HepG2 (cell line): ENCODE measurements at regions not wholly inside any gene's neighbourhood (a gene's known extent, or its start where the extent isn't known, plus 50 kb on each side); places are given as distances from the start of the nearest gene placed in this dataset.

Source experiments
- ATF1 ChIP-seq: IDR thresholded peaks from 2 replicates; pipeline ENCODE4 v1.6.1; 2016; ENCODE audit warnings: mild to moderate bottlenecking, control low read depth
- ELF1 ChIP-seq: sonication (generic); formaldehyde crosslinking; IDR thresholded peaks from 2 replicates; pipeline ENCODE4 v1.4.0; 2020; ENCODE audit warnings: missing genetic modification reagents
- ERF ChIP-seq: IDR thresholded peaks from 2 replicates; pipeline ENCODE4 v1.6.1; 2018; ENCODE audit warnings: missing biosample characterization, missing genetic modification reagents
- FOXJ3 ChIP-seq: sonication (generic); formaldehyde crosslinking; IDR thresholded peaks from 2 replicates; pipeline ENCODE4 v1.4.0; 2020; ENCODE audit warnings: missing genetic modification reagents, mild to moderate bottlenecking, borderline replicate concordance
- FOXP1 ChIP-seq, 2 experiments: fragments of 450-650 bp in 1 of 2; IDR thresholded peaks; 2 replicates each; pipeline ENCODE4 v1.6.1; 2017 to 2018; ENCODE audit warnings: antibody characterized with exemption in 1 of 2
- HMGXB4 ChIP-seq, 2 experiments: sonication (generic) in 1 of 2; formaldehyde crosslinking in 1 of 2; IDR thresholded peaks; 2 replicates each; pipeline versions ENCODE4 v1.4.0 to v1.6.1; 2018 to 2020; ENCODE audit warnings: missing genetic modification reagents in 2 of 2, borderline replicate concordance in 1 of 2, low read depth in 1 of 2, mild to moderate bottlenecking in 1 of 2, missing biosample characterization in 1 of 2
- JDP2 ChIP-seq: sonication (generic); formaldehyde crosslinking; IDR thresholded peaks from 2 replicates; pipeline ENCODE4 v1.8.1; 2022; ENCODE audit warnings: missing genetic modification reagents, borderline replicate concordance
- KDM2A ChIP-seq: sonication (generic); formaldehyde crosslinking; IDR thresholded peaks from 2 replicates; pipeline ENCODE4 v1.4.0; 2020; ENCODE audit warnings: low read depth, missing genetic modification reagents, borderline replicate concordance
- LRRFIP1 ChIP-seq: sonication (generic); formaldehyde crosslinking; conservative IDR thresholded peaks from 2 replicates; pipeline ENCODE4 v1.4.0; 2020; ENCODE audit warnings: missing genetic modification reagents
- MIXL1 ChIP-seq: IDR thresholded peaks from 2 replicates; pipeline ENCODE4 v1.6.1; 2016
- PCBP2 ChIP-seq: fragments of 200-400 bp; formaldehyde crosslinking; optimal IDR thresholded peaks from 2 replicates; pipeline ENCODE3; 2018; ENCODE audit warnings: low read length, low read depth; ENCODE audit not compliant: poor library complexity, severe bottlenecking
- RAD51 ChIP-seq: fragments of 450-650 bp; IDR thresholded peaks from 2 replicates; pipeline ENCODE4 v1.6.1; 2016; ENCODE audit warnings: borderline replicate concordance
- RXRB ChIP-seq: IDR thresholded peaks from 2 replicates; pipeline ENCODE4 v1.6.1; 2016; ENCODE audit warnings: borderline replicate concordance, missing genetic modification reagents, missing compliant biosample characterization
- SAP130 ChIP-seq: IDR thresholded peaks from 2 replicates; pipeline ENCODE4 v1.6.1; 2016; ENCODE audit warnings: low read depth
- SNAPC2 ChIP-seq: sonication (generic); formaldehyde crosslinking; IDR thresholded peaks from 2 replicates; pipeline ENCODE4 v1.8.1; 2022; ENCODE audit warnings: mild to moderate bottlenecking, missing genetic modification reagents
- SRSF9 ChIP-seq: fragments of 200-400 bp; formaldehyde crosslinking; IDR thresholded peaks from 2 replicates; pipeline ENCODE4 v1.6.1; 2018; ENCODE audit warnings: borderline replicate concordance, mild to moderate bottlenecking, low read depth, low read length; ENCODE audit not compliant: insufficient read depth, poor library complexity, severe bottlenecking
- YEATS2 ChIP-seq: sonication (generic); formaldehyde crosslinking; IDR thresholded peaks from 2 replicates; pipeline ENCODE4 v1.4.0; 2020; ENCODE audit warnings: missing genetic modification reagents, borderline replicate concordance
- ZMYM3 ChIP-seq: sonication (generic); formaldehyde crosslinking; IDR thresholded peaks from 2 replicates; pipeline ENCODE4 v1.5.1; 2020; ENCODE audit warnings: mild to moderate bottlenecking, missing genetic modification reagents
- ZNF232 ChIP-seq: sonication (generic); formaldehyde crosslinking; IDR thresholded peaks from 2 replicates; pipeline ENCODE4 v1.4.0; 2020; ENCODE audit warnings: missing genetic modification reagents, borderline replicate concordance
- ZNF569 ChIP-seq: sonication (generic); formaldehyde crosslinking; IDR thresholded peaks from 2 replicates; pipeline ENCODE4 v1.5.0; 2020; ENCODE audit warnings: mild to moderate bottlenecking, missing genetic modification reagents, moderate library complexity, borderline replicate concordance
- ZSCAN20 ChIP-seq: sonication (generic); formaldehyde crosslinking; IDR thresholded peaks from 2 replicates; pipeline ENCODE4 v1.4.0; 2020; ENCODE audit warnings: missing genetic modification reagents, mild to moderate bottlenecking, borderline replicate concordance
- TF ChIP-seq, protein P1 (sequence below): sonication (generic); formaldehyde crosslinking; IDR thresholded peaks from 2 replicates; pipeline ENCODE4 v1.4.0; 2020; ENCODE audit warnings: missing genetic modification reagents
- TF ChIP-seq, protein P2 (sequence below): sonication (generic); formaldehyde crosslinking; IDR thresholded peaks from 2 replicates; pipeline ENCODE4 v1.4.0; 2020; ENCODE audit warnings: missing genetic modification reagents

GRCh38 chr20:23161968-23162696, 76.0 kb upstream of the CD93 start (continued):
- TF ChIP-seq PCBP2 (no peak), HMGXB4 (CRISPR knock-in tag; IDR thresholded peaks at IDR 0.05; ENCODE audit: borderline replicate concordance in 1 of 2, low read depth in 1 of 2) (0 out of 4 replicates have a peak, but pooled peaks of 1 of the 2 experiments have one; percentile 9), ZMYM3 (CRISPR knock-in tag) (no peak), RAD51 (no peak), ZNF232 (CRISPR knock-in tag) (0 out of 2 replicates have a peak, but pooled peaks have one; percentile 40), ZNF569 (no peak), MIXL1 (CRISPR knock-in tag) (no peak), SAP130 (CRISPR knock-in tag) (peak; percentile 48), ATF1 (CRISPR knock-in tag) (0 out of 2 replicates have a peak, but pooled peaks have one; percentile 14), FOXP1 (IDR thresholded peaks at IDR 0.05) (no peak), FOXP1 (CRISPR knock-in tag; IDR thresholded peaks at IDR 0.05) (peak; percentile 10; the same call in 1 of the 2 replicates), KDM2A (peak; percentile 68; the same call in 1 of the 2 replicates), ELF1 (peak; percentile 76), FOXJ3 (CRISPR knock-in tag) (no peak), ERF (peak; percentile 41; the same call in 1 of the 2 replicates), JDP2 (CRISPR knock-in tag) (no peak), YEATS2 (peak; percentile 67; the same call in 1 of the 2 replicates), LRRFIP1 (CRISPR knock-in tag) (no peak), SRSF9 (no peak), RXRB (CRISPR knock-in tag) (peak; percentile 81), SNAPC2 (CRISPR knock-in tag) (no peak), ZSCAN20 (CRISPR knock-in tag) (no peak)
- TF ChIP-seq, protein P1, sequence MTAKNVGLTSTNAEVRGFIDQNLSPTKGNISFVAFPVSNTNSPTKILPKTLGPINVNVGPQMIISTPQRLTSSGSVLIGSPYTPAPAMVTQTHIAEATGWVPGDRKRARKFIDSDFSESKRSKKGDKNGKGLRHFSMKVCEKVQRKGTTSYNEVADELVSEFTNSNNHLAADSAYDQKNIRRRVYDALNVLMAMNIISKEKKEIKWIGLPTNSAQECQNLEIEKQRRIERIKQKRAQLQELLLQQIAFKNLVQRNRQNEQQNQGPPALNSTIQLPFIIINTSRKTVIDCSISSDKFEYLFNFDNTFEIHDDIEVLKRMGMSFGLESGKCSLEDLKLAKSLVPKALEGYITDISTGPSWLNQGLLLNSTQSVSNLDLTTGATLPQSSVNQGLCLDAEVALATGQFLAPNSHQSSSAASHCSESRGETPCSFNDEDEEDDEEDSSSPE (CRISPR knock-in tag), result 0 out of 2 replicates have a peak, but pooled peaks have one; percentile 17
- TF ChIP-seq, protein P2, sequence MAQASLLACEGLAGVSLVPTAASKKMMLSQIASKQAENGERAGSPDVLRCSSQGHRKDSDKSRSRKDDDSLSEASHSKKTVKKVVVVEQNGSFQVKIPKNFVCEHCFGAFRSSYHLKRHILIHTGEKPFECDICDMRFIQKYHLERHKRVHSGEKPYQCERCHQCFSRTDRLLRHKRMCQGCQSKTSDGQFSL (CRISPR knock-in tag), result 0 out of 2 replicates have a peak, but pooled peaks have one; percentile 40
